ENCODE measurements at regions not wholly inside any gene's neighbourhood (a gene's known extent, or its start where the extent isn't known, plus 50 kb on each side); places are given as distances from the start of the nearest gene placed in this dataset.
A peak's percentile ranks its signal among the peaks of the same experiment; 100 is the strongest.

GRCh38 chr9:97787551-97787950, 65.5 kb upstream of the FOXE1 start:
- H3K36me3 ChIP-seq (ENCODE audit: control insufficient read depth, insufficient read depth, low read length) = no peaks in the 10 kb centered on the region
- H3K27me3 ChIP-seq (ENCODE audit: control insufficient read depth, insufficient read depth, low read length) = no peaks in the 10 kb centered on the region
- no peak for TF ChIP-seq CTCF (IDR thresholded peaks at IDR 0.05; ENCODE audit: insufficient read depth, low read length, severe bottlenecking)
- DNase-seq (ENCODE audit: low read depth) = no peak
- no peak for FAIRE-seq
- H3K4me3 ChIP-seq (ENCODE audit: low read depth, low read length) = no peak overlapping the region

- no peak for TF ChIP-seq CTCF (IDR thresholded peaks at IDR 0.05; ENCODE audit: insufficient read depth, low read length, severe bottlenecking)
- DNase-seq (ENCODE audit: low read depth) = peak; percentile 86
- Histone ChIP-seq H3K36me3 (ENCODE audit: control insufficient read depth, insufficient read depth, low read length) (no peaks in the 10 kb centered on the region), H3K4me3 (ENCODE audit: low read depth, low read length) (no peak overlapping the region), H3K27me3 (ENCODE audit: control insufficient read depth, insufficient read depth, low read length) (no peaks in the 10 kb centered on the region)
- no peak for FAIRE-seq
These were observed 64.0 kb upstream of the FOXE1 start for GRCh38 chr9:97788763-97789663.

GRCh38 chr9:97790542-97790941, 62.5 kb upstream of the FOXE1 start:
- Histone ChIP-seq H3K4me3 (ENCODE audit: low read depth, low read length) (no peak overlapping the region), H3K27me3 (ENCODE audit: control insufficient read depth, insufficient read depth, low read length) (no peaks in the 10 kb centered on the region), H3K36me3 (ENCODE audit: control insufficient read depth, insufficient read depth, low read length) (no peaks in the 10 kb centered on the region)
- TF ChIP-seq CTCF (IDR thresholded peaks at IDR 0.05; ENCODE audit: insufficient read depth, low read length, severe bottlenecking) = no peak
- FAIRE-seq = no peak
- DNase-seq (ENCODE audit: low read depth) = no peak

- DNase-seq (ENCODE audit: low read depth) = peak; percentile 39
- no peak for TF ChIP-seq CTCF (IDR thresholded peaks at IDR 0.05; ENCODE audit: insufficient read depth, low read length, severe bottlenecking)
- H3K27me3 ChIP-seq (ENCODE audit: control insufficient read depth, insufficient read depth, low read length) = no peaks in the 10 kb centered on the region
- H3K36me3 ChIP-seq (ENCODE audit: control insufficient read depth, insufficient read depth, low read length) = no peaks in the 10 kb centered on the region
- FAIRE-seq = no peak
- H3K4me3 ChIP-seq (ENCODE audit: low read depth, low read length) = no peak overlapping the region
These were observed 61.5 kb upstream of the FOXE1 start for GRCh38 chr9:97791542-97791941.

GRCh38 chr9:97793067-97793466, 60.0 kb upstream of the FOXE1 start:
- TF ChIP-seq CTCF (IDR thresholded peaks at IDR 0.05; ENCODE audit: insufficient read depth, low read length, severe bottlenecking) = no peak
- Histone ChIP-seq H3K4me3 (ENCODE audit: low read depth, low read length) (no peak overlapping the region), H3K27me3 (ENCODE audit: control insufficient read depth, insufficient read depth, low read length) (no peaks in the 10 kb centered on the region), H3K36me3 (ENCODE audit: control insufficient read depth, insufficient read depth, low read length) (no peaks in the 10 kb centered on the region)
- DNase-seq (ENCODE audit: low read depth) = no peak
- no peak for FAIRE-seq
